HG03064 (cell line): ENCODE measurements at regions not wholly inside any gene's neighbourhood (a gene's known extent, or its start where the extent isn't known, plus 50 kb on each side); places are given as distances from the start of the nearest gene placed in this dataset.

Experiments
- ATAC-seq: cut with Tn5 transposase; IDR thresholded peaks from one replicate; pipeline ENCODE4 v1.9.1; 2021; ENCODE audit warnings: low read depth; ENCODE audit not compliant: unreplicated experiment

DNA sequence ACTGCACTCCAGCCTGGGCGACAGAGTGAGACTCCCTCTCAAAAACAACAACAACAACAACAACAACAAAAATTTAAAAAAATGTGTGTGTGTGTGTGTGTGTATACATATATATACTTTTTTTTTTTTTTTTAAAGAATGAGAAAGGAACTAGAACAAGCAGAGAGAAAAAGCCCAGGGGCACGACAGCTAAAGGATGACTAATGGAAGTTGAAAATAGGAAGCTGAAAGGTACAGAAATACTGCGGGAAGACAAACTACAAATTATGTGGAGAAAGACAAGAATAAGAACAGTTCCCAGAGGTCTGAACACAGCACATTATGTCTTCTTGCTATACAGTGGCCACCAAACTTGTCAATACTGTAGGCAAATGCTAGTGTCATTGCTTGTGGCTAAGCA lies 141.9 kb upstream of the PRSS1 start:
- no peak for ATAC-seq

DNA sequence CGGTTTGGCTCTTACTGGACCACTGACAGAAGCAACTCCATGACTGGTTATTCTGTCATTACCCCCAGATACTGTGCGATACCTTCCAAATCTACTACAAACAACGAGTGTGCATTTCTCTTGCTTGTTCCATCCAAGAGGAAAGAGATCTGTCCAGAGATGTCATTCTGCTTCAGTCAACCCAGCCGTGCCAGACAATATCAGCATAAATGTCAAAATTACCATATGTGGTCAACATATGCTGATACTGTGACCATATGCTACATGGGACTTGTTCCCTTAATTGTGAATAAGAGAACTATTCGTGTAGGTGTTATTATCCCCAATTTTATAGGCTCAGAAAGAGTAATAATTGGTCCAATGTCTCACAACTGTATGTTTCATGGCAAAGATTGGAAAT lies 143.2 kb upstream of the PRSS1 start:
- ATAC-seq, result no peak

DNA sequence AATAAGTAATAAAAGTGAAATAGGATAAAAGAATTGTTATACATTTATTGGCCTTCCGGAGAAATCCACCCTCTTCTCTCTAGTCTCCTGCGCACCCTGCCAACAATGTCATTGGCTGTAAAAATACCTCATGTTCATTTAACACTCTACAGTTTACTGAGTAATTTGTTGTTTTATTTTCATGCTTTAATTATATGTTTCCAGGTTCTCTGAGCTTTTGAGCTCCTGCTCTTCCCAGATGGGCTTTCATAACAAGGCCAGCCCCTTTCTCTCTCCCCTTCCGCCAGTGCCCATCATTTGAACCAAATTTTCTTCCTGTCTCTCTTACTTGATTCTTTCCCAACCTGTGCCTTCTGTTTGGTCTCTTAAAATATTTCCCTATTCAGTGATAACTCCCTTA lies 144.6 kb upstream of the PRSS1 start:
- no peak for ATAC-seq

DNA sequence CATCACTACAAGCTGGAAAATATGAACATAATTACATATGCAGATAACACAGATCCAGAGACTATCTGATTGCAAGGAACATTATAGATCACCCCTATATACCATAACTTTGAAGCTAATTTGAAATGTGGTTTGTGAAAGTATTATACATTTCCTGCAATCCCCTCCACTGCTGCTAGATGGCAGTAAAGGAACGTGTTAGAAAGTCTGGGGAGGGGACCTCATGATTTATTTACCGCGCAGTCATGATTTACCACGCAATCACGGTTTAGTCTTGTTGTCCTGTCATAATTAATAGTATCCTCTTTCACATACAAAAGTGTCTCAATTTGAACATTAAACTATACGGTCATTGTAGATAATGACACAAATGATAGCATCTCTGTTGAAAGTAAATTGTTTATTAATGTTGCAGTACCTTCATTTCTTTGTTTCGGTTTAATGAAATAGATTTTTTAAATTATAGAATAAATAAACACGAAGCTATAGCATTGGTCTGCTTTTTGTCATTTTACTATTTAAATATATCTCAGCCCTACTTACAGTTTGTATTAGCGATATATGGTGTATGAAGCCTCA lies 145.3 kb upstream of the PRSS1 start:
- no peak for ATAC-seq

DNA sequence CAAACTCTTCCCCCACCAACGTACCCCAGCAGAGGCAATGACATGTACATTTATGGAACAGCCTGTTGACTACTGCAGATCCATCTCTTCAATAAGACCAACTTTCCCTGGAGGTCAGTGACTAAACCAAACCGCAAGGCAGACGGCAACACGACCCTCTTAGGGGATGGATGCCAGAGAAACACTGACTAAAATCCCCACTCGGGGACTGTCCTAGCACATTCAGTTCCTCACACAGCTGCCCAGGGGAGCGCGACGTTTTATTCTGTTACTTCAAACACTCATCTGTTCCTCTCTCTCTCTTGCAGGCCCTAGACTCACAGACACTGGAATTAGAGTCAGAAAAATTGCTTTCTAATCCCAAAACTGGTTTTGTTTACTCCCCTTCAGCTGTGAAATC lies 146.5 kb upstream of the PRSS1 start:
- ATAC-seq, result no peak

DNA sequence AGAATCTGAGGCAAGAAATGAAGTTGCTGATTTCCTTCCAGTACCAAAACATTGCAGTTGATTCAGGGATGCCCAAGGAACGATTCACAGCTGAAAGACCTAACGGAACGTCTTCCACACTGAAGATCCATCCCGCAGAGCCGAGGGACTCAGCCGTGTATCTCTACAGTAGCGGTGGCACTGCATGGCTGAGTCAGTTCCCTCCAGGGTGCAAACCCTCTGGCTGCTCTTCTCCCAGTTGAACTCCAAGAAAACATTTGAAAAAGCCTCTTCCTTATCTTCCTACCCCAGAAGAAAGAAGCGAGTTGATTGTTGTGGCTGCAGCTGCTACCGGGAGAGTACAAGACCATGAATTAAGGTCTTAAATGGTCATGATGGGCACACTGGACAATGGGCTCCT lies 147.1 kb upstream of the PRSS1 start:
- no peak for ATAC-seq

DNA sequence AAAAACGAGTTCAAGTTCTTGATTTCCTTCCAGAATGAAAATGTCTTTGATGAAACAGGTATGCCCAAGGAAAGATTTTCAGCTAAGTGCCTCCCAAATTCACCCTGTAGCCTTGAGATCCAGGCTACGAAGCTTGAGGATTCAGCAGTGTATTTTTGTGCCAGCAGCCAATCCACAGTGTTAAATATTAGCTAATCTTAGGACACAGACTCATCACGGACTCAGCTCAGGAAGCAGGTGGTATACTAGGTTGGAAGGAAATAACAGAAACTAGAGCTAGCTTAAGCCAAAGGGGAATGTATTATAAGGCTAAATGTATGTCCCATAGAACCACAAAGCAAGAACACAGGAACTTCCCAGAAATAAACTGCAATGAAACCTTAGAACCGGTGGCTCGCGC lies 151.0 kb upstream of the PRSS1 start:
- ATAC-seq, result no peak

DNA sequence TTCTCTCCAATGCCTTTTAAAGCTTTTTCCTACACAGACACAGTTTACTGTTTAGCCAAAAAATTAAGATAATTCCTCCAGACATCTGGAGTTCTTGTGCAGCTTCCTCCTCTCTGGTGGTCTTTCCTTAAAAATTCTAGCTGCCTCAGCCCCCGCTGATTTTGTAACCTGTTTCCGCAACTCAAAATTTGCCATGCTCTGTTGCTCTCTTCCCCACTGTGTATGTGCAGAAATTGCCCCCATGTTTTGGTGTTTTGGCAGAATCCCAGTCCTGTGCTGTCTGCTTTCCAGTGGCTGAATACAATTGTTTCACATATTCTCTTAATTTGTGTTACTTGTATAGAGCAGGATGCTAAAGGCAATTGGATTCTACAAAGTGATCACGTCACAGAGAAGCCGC lies 151.7 kb upstream of the PRSS1 start:
- ATAC-seq, result no peak

DNA sequence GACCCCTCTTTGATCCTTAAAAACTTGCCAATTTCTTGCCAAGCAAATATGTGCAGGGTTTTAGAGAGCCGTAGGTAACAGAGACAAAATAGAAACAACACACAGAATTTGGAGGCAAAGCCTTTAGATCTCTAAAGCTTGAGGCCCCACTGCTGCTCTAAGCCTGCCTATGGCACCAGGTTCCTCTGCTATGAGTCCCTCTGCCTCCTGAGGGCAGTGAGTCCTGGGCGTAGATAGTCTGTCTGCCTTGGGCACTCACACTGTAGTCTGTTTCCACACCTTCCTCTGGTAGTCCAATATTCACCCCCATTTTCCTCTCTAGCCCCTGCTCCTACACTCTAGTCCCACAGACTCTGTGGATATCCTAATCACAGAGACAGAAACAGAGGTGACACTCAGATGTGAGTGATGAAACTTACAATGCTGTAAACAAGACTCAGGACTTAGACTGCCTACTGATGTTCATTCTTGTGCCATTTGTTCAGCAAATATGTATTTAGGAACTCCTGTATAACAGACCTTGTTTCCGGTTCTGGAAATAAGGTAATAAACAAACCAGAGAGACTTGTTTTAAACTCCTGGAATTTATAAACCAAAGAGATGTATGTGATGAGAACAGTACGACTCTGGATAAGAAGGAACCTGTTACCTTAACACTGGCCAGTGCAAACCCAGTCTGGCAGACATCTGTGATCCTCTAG lies 153.3 kb upstream of the PRSS1 start:
- no peak for ATAC-seq

DNA sequence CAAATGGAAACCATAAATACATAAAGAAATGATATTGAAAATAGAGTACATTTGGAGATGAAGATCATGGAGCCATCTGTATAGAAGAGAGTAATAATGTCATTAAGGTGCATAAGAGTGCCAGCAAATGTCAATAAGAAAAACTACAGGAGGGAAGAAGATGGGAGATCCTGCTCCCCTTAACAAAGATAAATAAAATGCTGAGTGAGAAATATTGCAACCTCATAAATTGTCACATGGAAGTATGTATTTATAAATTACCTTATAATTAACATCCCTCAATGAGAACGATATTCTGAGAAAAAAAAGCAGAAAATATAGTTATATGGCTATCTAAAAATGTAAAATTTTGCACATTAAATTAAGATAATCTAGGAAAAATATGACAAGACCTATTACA lies 155.2 kb upstream of the PRSS1 start:
- no peak for ATAC-seq

DNA sequence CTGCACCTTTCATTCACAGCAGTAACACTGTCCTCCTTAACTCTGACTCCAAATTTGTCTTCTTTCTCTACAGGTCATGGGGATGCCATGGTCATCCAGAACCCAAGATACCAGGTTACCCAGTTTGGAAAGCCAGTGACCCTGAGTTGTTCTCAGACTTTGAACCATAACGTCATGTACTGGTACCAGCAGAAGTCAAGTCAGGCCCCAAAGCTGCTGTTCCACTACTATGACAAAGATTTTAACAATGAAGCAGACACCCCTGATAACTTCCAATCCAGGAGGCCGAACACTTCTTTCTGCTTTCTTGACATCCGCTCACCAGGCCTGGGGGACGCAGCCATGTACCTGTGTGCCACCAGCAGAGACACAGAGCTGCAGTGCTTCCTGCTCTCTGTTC lies 156.2 kb upstream of the PRSS1 start:
- ATAC-seq, result no peak

DNA sequence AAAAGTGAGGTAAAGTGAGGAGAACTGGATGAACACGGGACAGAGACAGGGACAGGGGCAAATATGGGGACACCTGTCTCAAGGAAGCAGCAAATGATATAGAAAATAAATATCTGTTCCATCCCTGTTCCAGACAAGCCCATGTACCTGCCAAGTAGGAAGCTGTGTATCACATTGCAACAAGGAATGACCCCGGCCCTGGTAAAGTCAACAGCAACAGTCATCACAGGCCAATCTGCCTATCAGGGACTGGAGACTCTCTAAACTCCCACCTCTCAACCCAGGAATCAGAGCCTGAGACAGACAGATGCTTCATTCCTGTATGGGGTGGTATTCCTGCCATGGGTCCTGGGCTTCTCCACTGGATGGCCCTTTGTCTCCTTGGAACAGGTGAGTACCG lies 156.6 kb upstream of the PRSS1 start:
- ATAC-seq, result no peak

DNA sequence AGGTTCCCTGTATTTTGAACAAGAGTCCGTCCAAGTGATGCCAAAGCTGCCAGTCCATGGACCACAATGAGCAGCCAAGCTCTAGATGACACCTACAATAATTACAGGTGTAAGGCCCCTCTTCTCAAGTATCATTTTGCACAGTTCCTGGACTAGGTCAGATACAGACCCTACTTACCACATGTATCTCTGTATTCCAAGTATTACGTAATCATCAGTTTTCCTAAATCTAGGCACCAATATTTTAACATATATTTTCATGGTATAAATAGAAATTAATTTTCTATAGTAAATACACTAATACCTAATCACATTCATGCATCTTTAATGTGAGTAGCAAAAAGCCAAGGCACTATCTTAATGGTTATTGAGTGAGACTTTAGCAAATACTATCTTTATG lies 157.0 kb upstream of the PRSS1 start:
- ATAC-seq, result no peak

DNA sequence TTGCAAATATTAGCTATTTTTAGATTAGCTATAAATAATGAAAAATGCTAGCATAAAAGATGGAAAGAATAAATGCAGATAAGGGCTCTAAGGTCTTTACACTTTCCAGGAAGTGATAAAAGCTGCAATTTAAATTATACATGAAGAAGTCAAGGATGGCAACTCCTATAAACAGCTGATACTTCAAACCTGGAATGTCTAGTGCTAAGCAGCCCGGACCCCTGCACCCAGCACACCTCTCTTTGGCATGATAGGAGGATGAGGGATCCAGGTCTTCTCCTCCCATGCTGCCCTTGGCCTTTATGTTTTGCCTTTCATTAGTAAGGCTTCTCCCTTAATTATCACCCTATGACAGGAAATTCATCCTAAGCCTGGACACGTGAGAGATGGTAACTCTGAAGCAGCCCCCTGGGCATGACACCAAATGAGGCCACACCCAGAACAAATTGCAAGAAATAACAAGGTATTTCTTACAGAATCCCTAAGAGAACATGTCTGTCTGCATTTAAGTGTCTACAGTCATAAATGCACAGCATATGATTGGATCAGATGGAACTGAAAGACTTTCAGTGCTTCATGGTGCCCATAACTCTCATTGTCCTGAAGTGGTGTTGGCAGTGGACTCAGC lies 158.3 kb upstream of the PRSS1 start:
- no peak for ATAC-seq

DNA sequence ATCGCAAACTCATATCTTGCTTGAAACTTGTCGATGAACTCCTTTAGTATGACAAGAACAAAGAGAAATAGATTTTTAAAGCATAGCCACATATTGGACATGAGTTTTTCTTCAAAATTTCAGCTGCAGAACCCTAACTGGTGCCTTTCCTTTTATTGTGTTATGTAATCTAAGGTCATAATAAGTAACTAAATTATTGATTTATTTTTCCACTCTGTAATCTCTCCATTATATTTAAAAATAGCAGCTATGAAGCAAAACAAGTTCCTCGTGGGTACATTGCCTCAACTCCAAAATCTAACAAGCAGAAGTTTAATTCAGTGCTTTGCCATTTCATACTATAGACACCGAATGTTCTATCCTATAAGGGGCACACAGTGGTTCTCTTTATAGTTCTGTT lies 159.2 kb upstream of the PRSS1 start:
- no peak for ATAC-seq

DNA sequence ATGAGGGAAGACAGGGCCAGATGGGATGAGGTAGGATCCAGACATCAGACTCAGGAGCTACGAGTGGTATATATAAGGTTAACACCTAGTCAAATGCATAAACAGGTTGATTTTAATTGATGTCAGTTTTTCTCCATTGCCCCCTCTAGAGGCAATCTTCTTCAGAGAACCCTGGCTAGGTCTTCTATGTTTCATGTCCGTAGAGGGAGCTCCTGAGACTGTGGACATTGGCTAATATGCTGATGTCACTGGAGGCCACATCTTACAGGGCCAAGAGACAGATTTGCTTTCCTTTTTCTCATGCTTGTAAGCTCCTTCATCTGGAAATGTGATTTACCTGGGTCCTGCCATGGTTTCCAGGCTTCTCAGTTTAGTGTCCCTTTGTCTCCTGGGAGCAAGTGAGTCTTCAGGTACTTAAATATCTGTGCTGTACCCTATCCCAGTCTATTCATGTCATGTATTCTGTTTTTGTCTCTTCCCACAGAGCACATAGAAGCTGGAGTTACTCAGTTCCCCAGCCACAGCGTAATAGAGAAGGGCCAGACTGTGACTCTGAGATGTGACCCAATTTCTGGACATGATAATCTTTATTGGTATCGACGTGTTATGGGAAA lies 161.6 kb upstream of the PRSS1 start:
- ATAC-seq, result peak; percentile 56

DNA sequence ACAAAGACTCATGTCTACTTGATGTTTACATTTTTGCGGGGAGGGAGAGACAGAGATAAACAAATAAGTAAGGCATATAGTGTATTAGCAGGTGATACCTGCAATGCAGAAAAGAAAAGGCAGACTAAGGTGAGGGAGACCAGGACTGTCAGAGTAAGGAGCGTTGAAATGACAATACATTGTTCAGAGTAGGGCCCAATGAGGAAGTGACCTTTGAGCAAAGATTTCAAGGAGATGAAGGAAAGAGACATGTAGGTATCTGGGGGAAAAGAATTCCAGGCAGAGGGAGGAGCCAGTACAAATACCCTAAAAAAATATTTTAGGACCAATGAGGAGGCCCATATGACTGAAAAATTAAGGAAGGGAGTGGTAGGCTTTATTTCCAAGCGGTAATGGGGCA lies 162.7 kb upstream of the PRSS1 start:
- ATAC-seq, result no peak

DNA sequence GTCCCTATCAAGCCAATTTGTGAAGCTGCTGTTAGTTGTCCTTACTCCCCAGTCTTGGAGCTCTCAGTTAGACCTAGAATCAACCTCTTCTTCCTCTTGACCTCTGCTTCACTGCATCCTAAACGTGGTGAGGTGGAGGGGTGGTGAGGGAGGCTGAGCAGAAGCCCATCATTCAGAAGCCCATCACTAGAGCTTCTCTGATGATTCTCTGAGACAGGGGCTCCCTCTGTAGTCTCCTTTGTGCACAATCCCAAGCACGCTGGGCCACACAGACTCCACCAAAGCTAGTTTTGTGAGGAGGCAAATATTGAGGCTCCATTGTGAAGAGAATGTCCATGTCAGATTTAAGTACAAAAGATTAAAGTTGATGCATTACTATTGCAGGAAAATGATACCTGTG lies 163.8 kb upstream of the PRSS1 start:
- no peak for ATAC-seq

DNA sequence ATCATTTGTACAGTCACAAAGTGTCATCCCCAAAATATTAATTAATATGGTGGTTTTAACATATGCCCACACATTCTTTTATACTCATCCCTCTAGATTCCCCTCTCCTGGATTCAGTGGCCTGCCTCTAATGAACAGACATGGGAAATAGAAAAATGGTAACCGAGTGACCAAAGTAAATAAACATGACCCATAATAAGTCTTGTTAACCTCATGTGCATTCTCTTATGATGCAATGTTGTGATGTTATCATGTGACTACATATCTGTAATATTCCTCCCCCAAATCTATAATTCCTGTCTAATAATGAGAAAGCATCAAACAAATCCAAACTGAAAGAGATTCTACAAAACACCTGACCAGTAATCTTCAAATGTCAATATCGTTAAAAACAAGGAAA lies 164.5 kb upstream of the PRSS1 start:
- no peak for ATAC-seq

DNA sequence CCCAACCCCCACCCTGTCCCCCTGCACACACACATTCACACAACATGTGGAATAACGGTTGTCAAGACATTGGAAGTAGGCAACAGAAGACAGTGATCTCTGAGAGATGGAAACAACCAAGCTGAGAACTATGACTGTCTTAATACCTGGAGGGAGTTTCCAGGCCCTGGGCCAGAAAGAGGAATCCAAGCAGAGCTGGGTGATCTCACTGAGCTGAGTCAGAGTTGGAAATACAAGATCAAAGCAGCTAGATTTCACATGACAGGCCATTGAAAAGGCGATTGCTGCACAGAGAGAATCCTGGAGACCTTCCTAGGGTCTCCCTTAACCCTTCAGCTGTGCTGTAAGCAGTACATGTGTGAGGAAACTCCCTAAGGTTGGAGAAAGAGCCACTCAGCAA lies 165.8 kb upstream of the PRSS1 start:
- peak; percentile 57 for ATAC-seq

DNA sequence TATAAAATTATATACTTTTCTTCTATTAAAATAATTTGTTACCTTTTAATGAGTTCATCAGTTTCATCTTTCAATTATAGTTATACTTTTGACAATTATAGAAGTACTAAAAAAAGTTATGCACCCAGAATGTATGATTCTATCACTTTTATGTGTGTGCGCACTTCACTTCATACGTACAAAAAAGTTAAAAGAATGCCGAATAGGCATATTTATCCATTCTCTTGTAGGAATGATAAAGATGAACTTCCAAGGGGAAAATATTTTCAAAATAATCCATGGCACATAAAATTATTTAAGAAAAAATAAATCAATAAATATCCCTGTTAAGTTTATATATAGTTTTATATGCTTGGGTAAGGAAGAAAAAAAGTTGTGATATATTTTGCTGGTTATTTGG lies 166.9 kb upstream of the PRSS1 start:
- no peak for ATAC-seq

DNA sequence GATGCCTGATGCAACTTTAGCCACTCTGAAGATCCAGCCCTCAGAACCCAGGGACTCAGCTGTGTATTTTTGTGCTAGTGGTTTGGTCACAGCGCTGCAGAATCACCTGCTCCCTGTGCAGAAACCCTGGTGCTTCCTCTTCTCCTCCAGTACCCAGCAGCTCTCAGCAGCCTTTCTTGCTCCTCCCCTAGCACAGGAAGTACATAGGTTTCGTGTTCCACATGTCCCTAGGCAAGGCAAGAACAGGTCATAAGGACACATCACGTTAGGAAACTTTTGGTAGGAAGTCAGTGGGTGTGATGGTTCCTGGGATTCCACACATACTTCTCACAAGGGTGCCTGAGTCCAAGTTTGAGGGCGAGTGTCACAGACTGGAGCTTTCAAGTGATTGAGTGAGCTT lies 167.9 kb upstream of the PRSS1 start:
- peak; percentile 68 for ATAC-seq
